ACHN (cell line): ENCODE measurements at regions not wholly inside any gene's neighbourhood (a gene's known extent, or its start where the extent isn't known, plus 50 kb on each side); places are given as distances from the start of the nearest gene placed in this dataset.

Experiments used
- DNase-seq: peaks from one replicate; pipeline ENCODE4 v3.0.0-alpha.2; 2015
- in situ Hi-C: cut with HindIII; loops from 2 replicates; pipeline ENCODE4 v1.10.0; 2017; ENCODE audit warnings: low sequenced_read_pairs, low pct_ligation_motif_present, low pct_unique_long_range_greater_than_20kb

DNA sequence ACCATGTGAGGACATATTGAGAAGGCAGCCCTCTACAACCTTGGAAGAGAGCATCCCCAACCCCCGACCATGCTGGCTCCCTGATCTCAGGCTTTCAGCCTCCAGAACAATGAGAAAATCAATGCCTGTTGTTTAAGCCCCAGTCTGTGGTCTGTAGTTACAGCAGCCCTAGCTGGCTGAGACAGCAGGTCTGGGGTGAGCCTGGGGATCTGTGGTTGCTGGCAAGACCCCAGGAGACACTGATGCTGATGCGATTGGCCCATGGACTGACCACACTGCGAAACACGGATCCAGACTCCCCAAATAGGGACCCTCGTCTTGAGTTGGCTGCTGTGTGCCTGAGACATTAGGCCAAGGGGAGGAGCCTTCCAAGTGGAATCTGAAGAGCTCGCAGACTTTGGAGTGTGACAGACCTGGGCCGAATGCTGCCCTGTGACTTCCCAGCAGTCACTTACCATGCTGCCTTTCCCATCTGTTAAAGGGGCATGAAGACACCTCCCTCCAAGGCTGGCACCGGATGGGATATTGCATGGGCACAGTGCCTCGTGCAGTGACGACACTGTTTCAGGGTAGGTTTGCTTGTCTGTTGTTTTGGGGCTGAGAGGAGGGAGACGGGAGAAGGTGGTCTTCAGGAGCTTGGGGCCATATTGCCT lies 147.8 kb upstream of the RPL38 start:
- no peak for DNase-seq
- in situ Hi-C loops: no loop called here

DNA sequence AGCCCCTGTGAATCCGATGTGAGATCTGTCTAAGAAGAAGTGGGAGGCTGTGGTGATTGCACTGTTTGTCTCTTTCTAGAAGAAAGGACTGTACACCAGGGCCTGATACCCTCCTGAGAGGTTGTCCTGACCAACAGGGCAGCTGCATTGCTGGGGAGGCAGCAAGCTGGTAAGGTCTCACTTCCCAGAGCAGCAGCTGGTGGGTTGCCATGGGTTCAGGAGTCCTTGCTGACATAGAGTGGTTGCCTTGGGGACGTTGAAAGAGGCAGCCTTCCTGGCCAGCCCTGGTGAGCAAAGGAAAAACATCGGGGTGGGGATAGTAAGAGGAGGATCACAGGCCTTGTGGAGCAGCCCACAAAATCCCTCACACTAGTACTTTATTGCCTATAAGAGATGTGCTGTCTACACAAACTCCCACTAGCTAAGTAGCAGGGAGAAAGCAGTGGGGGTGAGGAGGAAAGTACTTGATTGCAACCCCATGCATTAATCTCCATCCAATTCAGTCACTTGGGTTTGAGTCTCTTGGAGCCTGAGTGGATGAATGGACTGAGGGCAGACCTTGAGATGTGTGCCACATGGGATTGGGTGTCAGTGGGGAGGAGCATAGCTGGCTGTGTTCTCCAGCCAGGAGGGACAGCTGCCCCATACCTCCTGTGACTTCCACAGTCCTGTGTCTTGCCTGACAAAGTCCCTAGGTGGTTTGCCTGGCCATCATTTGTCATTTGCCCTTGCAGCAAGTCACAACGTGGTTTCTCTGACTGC lies 143.8 kb upstream of the RPL38 start:
- DNase-seq: no peak
- in situ Hi-C loops: no loop called here

- in situ Hi-C loops: no loop called here
- DNase-seq: no peak
Observed at GRCh38 chr17:74061758-74062157, 141.7 kb upstream of the RPL38 start.

GRCh38 chr17:74062234-74062633 lies 141.2 kb upstream of the RPL38 start:
- no peak for DNase-seq
- in situ Hi-C loops: no loop called here

- in situ Hi-C loops: no loop called here
- no peak for DNase-seq
Observed at GRCh38 chr17:74063439-74063838, 140.0 kb upstream of the RPL38 start.

GRCh38 chr17:74070374-74070773 lies 133.1 kb upstream of the RPL38 start:
- in situ Hi-C loops: no loop called here
- DNase-seq: no peak

DNA sequence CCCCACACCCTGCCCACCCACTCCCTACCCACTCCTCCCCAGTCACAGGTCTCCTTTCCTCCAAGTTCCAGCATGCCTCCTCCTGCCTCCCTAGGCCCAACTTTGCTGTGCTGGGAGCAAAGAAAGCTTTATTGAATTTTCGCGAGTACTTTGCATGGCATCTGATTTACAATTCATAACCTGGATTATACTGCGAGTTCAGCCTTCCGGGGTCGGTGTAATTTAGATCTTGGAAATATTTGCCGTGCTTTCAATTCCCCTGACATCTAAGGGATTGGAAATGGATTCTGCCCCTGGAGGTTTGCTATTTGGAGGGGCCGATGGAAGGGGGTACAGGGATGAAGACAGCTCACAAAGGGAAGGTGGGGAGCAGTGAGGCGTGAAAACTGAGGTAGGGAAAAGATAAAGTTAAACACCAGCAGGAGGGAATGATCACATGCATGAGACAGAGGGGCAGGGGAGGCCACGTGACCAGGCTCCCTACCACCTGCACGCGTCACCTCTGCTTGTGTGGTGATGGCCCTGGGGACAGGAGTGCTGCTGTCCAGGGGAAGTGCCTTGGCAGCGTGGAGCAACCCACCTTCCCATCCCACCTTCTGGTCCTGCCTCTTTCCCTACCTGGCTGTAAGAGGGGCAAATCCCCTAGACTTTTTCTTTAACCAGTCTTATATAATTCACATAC lies 132.3 kb upstream of the RPL38 start:
- in situ Hi-C loops: no loop called here
- DNase-seq: no peak

DNA sequence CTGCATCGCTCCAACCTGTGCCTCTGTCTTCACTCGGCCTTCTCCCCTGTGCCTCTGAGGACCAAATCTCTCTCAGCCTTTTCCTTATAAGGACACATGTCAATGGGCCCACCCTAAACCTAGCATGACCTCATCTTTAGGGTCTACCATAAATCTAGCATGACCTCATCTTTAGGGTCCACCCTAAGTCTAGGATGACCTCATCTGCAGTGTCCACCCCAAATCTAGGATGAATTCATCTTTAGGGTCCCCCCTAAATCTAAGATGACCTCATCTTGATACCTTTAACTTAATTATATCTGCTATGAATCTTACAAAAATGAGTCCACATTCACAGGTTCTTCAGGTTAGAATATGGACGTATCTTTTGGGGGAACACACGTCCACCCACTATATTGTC lies 131.1 kb upstream of the RPL38 start:
- in situ Hi-C loops: no loop called here

DNA sequence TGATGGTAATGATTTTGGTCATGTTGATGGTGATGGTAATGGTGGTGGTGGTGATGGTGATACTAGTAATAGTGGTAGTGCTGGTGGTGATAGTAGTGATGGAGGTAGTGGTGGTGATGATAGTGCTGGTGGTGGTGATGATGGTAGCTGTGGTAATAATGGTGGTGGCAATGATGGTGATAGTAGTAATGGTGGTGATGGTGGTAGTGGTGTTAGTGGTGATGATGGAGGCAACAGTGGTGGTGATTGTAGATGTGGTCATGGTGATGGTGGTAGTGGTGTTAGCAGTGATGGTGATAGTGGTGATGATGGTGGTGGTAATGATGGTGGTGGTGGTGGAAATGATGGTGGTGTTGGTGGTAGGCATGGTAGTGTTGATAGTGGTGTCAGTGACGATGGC lies 127.0 kb upstream of the RPL38 start:
- DNase-seq: no peak
- in situ Hi-C loops: no loop called here

More for the DNA sequence above, 131.1 kb upstream of the RPL38 start:
- no peak for DNase-seq

DNA sequence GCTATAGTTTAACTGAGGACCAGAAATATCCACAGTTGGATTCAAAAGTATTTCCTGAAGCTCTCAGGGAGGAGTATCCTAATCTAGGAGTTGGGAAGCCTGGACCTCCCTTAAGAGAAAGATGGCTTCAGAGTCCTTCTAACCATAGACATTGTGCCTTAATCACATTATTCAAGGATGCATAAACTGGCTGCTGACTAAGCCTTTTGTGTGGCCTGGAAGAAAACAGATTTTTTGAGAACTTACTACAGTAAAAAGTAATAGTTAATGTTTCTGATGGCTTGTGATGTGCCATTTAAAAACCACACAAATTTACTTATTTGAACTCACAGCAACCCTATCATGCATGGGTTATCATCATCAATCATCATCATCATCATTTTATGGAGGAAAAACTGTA lies 126.2 kb upstream of the RPL38 start:
- in situ Hi-C loops: no loop called here
- no peak for DNase-seq

DNA sequence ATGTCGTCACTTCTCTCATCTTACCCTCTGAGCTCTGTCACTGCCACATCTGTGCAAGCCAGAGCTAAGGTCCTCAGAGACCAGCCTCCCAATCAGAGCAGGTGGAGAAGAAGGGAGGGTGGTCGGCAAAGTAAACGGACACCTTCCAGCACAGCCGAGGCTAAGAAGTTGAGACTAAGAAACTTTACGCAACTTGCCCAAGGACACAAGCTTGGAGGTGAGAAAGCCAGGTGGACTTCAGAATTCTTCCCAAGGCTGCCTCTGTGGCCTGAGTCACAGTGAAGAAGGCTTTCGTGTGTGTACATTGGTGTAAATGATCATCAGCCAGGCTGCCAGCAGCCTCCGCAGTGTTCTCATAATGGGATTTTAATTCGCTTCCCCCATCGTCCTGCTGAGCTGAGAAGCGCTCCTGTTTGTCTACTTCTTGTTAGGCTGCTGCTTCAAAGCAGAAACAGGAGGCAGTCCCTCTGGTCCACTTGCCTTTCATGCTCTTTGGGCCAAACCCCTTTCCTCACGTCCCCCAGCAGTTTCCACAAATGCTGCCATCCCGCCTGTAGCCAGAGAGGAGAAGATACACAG lies 125.0 kb upstream of the RPL38 start:
- in situ Hi-C loops: no loop called here
- DNase-seq: no peak

GRCh38 chr17:74079537-74080300 lies 123.8 kb upstream of the RPL38 start:
- in situ Hi-C loops: no loop called here
- DNase-seq: no peak

- in situ Hi-C loops: no loop called here
- no peak for DNase-seq
Observed at GRCh38 chr17:74080656-74081582, 122.6 kb upstream of the RPL38 start.

- no peak for DNase-seq
- in situ Hi-C loops: no loop called here
Observed at GRCh38 chr17:74082886-74083285, 120.6 kb upstream of the RPL38 start.

DNA sequence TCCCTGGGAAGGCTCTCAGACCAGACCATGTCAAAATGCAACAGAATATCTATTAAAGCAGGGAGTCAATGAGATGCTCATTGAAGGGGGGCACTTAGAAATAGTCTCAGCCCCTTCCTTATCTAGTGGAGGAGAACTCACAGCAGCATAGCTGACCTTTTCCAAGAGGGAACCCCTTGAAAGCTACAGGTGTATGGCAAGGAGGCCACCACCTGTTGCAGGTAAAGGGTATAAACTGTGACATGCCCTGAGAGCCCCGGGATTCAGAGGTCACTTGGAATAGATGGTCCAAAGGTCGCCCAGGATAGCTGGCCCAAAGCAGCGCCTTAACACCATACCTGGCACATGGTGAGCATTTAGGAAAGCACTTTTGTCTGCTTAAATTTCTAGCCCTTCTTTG lies 120.2 kb upstream of the RPL38 start:
- no peak for DNase-seq
- in situ Hi-C loops: no loop called here

DNA sequence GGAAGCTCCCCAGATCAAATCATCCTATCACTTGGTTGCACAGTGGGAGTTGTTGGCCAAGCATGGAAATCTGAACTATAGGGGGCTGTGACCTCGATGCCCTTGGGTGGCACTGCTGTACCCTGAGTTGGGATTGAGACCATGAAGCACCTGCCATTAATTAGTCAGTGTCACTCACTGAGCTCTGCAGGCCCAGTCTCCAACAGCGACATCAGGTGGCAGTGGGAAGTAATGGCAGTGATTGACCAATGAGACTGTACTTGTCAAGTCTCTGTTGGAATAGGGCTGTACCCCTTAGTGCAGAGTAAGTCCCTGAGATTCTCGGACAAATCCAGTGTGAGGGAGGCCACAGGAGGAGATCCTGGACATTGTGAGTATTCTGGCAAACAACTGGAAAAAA lies 118.0 kb upstream of the RPL38 start:
- DNase-seq: peak; percentile 16

DNA sequence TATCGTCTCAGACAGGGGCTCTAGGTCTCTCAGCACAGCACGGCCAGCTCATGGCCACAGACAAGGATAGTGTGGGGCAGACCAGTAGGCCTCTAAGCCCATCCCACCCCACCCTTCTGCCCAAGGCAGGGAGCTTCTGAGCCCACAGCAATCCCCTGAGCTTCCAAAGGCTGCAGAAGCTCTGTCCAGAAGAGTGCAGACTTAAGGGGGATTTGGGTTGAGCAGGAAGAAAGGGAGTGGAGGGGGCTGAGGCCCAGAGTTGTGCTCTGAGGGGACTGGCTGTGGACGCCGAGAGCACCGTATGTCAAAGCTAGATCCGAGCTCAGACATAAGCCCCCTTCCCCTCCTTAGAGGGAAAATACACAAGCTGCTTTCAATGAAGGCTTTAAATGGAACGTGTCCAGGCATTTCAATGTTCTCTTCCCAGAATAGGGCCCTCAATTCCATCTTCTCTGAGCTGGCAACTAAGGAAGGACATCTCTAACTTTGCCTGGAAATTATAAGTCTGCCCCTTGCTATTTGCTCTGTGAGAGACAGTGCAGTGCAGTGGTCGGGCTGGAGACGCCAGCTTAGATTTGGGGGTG lies 116.4 kb upstream of the RPL38 start:
- no peak for DNase-seq
- in situ Hi-C loops: no loop called here

More for the DNA sequence above, 118.0 kb upstream of the RPL38 start:
- in situ Hi-C loops: no loop called here
